Psoas muscle (tissue), 7 donors: ENCODE measurements at regions not wholly inside any gene's neighbourhood (a gene's known extent, or its start where the extent isn't known, plus 50 kb on each side); places are given as distances from the start of the nearest gene placed in this dataset.

Experiments
- ATAC-seq, 4 donors: fragments of 200-7000 bp; cut with Tn5 transposase; one replicate each; pipeline ENCODE4 v1.9.1; 2020; ENCODE audit warnings: moderate library complexity in 3 of 4, mild to moderate bottlenecking in 2 of 4
- DNase-seq, 2 donors: peaks; one replicate each; pipeline ENCODE4 v3.0.0-alpha.2; 2020
- H3K27ac ChIP-seq: fragments of 200-600 bp; one replicate; pipeline ENCODE4 v1.8.0; 2022
- H3K27me3 ChIP-seq, 3 donors: fragments of 200-600 bp in 1 of 3; one replicate each; pipeline versions ENCODE4 v1.6.1 to v1.8.0; 2013 to 2022; ENCODE audit warnings: low read length in 2 of 3, mild to moderate bottlenecking in 2 of 3, moderate library complexity in 1 of 3; ENCODE audit not compliant: insufficient read depth in 3 of 3
- H3K36me3 ChIP-seq, 2 donors: fragments of 200-600 bp in 1 of 2; one replicate each; pipeline versions ENCODE4 v1.6.1 to v1.8.0; 2013 to 2022; ENCODE audit warnings: low read depth in 1 of 2, mild to moderate bottlenecking in 1 of 2, moderate library complexity in 1 of 2; ENCODE audit not compliant: insufficient read depth in 1 of 2
- H3K4me1 ChIP-seq: fragments of 200-600 bp; one replicate; pipeline ENCODE4 v1.8.0; 2022
- H3K4me3 ChIP-seq: fragments of 200-600 bp; one replicate; pipeline ENCODE4 v1.8.0; 2022; ENCODE audit warnings: mild to moderate bottlenecking
- H3K9me3 ChIP-seq: fragments of 200-600 bp; one replicate; pipeline ENCODE4 v1.8.0; 2022
- CTCF ChIP-seq: fragments of 200-600 bp; IDR thresholded peaks from one replicate; pipeline ENCODE4 v1.8.0; 2022; ENCODE audit warnings: antibody characterized with exemption
- WGBS, 3 donors: extraction: QIAGEN DNeasy Blood & Tissue Kit; methylation state at CpG; one replicate each; pipeline versions ENCODE4 v1.1.6 to v1.1.7; 2013; 5-methylcytosine and 5-hydroxymethylcytosine counted together
- intact Hi-C, 2 donors: fragments of 100-400 bp; cut with DNase I; formaldehyde crosslinking; loops; one replicate each; pipeline versions ENCODE4 v1.11.0 to v1.14.2; 2022
- donor health status: healthy with polysubstance abuse.
- donor health status: DM: no; HTN: no; CAD: no; lungs with moderate emphysema.
- donor health status: Bipolar disorder and iron deficiency.
- donor health status: healthy.
- donor health status: DM: yes; HTN: yes; CAD: no.
- donor health status: DM: no; HTN: no; CAD: no.
- donor health status: DM: yes; HTN: yes; CAD: no.

- peak overlapping the region; percentile 89 for H3K27ac ChIP-seq
- peak overlapping the region; percentile 24 for H3K4me3 ChIP-seq
- H3K9me3 ChIP-seq = no peaks in the 10 kb centered on the region
- no peaks in the 10 kb centered on the region for H3K36me3 ChIP-seq
- H3K27me3 ChIP-seq = no peaks in the 10 kb centered on the region
- WGBS, 3 donors = 17 to 23% (median 21%) methylated on average over 6 of the region's 6 CpGs
- H3K4me1 ChIP-seq = peaks cover 33% of the 10 kb centered on the region
- no peak for TF ChIP-seq CTCF
- DNase-seq (no peak), ATAC-seq (peak; percentile 84 to 88 (median 86))
- intact Hi-C loops = loop anchor here in 1 of 2 donors (1.0 kb wide), 1 partner anchor 44 kb away; no protein-coding TSS in a partner anchor
These were observed 92.0 kb downstream of the ETS2 start for GRCh38 chr21:38897532-38898421.

DNA sequence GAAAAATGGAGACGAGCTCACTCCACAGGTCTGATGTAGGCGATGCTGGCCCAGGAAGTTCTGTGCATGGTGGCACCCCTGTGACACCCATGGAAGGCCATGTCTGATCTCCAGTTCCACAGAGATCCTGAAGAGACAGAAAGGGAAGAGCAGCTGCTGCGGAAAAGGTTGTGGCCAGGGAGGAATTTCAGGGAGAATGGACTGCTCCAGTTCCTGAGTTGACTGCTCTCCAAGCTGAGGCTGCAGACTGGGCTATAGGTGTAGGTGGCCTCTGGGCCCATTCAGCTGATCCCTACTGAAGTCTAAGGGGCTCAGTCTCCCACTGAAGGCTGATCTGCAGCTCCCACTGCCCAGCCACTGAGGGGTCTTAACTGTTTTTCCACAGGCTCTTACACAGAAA, 89.2 kb downstream of the ETS2 start:
- H3K27me3 ChIP-seq = no peaks in the 10 kb centered on the region
- intact Hi-C loops = no loop called here

DNA sequence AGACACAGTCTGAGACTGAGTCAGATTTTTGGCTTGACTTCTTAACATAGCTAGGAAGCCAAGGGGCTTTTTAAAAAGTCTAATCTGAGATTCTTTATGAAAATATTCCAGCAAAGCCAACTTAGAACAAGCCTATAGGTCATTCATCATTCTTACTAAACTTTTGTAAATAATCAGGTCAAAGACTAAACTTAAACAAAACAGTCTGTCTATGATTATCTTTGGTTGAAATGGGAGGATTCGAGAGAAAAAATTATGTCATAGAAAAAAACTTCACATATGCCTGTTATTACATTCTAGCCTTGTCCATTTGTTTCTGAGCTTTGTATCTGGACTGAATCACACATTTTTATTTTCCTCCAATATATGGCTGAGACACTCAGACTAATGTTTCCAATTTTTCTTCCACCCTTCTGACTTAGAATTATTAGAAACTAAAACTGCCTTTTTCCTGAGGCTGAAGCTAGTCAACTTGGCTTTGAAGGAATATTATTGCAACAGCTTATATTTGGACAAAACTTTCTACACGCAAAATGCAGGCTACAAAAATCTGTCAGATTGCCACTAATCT, 83.3 kb downstream of the ETS2 start:
- no peak overlapping the region for H3K27ac ChIP-seq

More for the DNA sequence above, 89.2 kb downstream of the ETS2 start:
- 90 to 99% (median 90%) methylated on average over 3 of the region's 3 CpGs for WGBS, 3 donors
- Histone ChIP-seq H3K4me1 (peaks cover 21% of the 10 kb centered on the region), H3K4me3 (no peak overlapping the region), H3K36me3 (no peaks in the 10 kb centered on the region), H3K9me3 (no peaks in the 10 kb centered on the region), H3K27ac (no peak overlapping the region)
- DNase-seq (no peak), ATAC-seq (no peak)
- TF ChIP-seq CTCF = no peak

GRCh38 chr21:38887749-38888148, 82.0 kb downstream of the ETS2 start:
- no peak overlapping the region for H3K27ac ChIP-seq
- ATAC-seq (no peak), DNase-seq (no peak)
- WGBS, 3 donors = 87 to 96% (median 91%) methylated on average over 2 of the region's 2 CpGs
- H3K4me1 ChIP-seq = no peaks in the 10 kb centered on the region
- TF ChIP-seq CTCF = no peak
- H3K36me3 ChIP-seq = no peaks in the 10 kb centered on the region
- H3K9me3 ChIP-seq = peaks cover 21% of the 10 kb centered on the region
- peaks cover 0 to 2% (median 0%) of the 10 kb centered on the region in 3 donors for H3K27me3 ChIP-seq
- H3K4me3 ChIP-seq = no peak overlapping the region
- intact Hi-C loops = no loop called here

More for the DNA sequence above, 83.3 kb downstream of the ETS2 start:
- ATAC-seq = no peak
- H3K4me1 ChIP-seq = no peaks in the 10 kb centered on the region
- TF ChIP-seq CTCF = no peak
- no peak overlapping the region for H3K4me3 ChIP-seq
- intact Hi-C loops = no loop called here
- no peaks in the 10 kb centered on the region for H3K36me3 ChIP-seq
- WGBS, 3 donors = 40 to 46% (median 45%) methylated on average over 2 of the region's 2 CpGs
- H3K9me3 ChIP-seq = peaks cover 21% of the 10 kb centered on the region
- H3K27me3 ChIP-seq = peaks cover 0 to under 1% (median 0%) of the 10 kb centered on the region in 3 donors
- DNase-seq = no peak
